ENCODE measurements at regions not wholly inside any gene's neighbourhood (a gene's known extent, or its start where the extent isn't known, plus 50 kb on each side); places are given as distances from the start of the nearest gene placed in this dataset.

DNA sequence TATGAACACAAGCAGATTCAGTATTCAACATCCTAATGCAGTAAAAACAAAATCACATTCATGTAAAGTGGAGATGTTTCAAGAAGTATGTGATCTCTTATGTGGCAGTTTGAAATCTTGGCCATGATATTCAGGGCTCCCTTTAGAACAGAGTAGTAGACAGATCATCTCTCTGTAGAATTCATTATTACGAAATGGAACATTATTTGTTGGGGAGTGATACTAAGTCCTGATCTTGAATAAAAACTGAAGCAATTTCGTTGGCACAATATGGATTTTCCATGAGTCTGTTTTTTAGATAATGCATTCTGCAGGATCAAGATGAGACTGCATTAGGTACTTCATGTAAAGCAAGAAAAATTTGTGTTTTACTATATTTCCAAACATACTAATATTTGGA, 264.4 kb upstream of the NRIP1 start:
- DNase-seq (ENCODE audit: low spot score), result no peak
- Histone ChIP-seq H3K9ac (ENCODE audit: low read depth, low read length, poor library complexity) (no peak overlapping the region), H4K91ac (ENCODE audit: low read depth, low read length, poor library complexity) (no peak overlapping the region), H3K9me3 (replicated peaks in 1 of 2; ENCODE audit: control insufficient read depth in 2 of 2, insufficient read depth in 1 of 2, low read depth in 1 of 2, low read length in 2 of 2) (peaks cover 0 to 9% of the 10 kb centered on the region in 2 donors), H3K4ac (ENCODE audit: low read length) (no peak overlapping the region), H2BK120ac (ENCODE audit: low read depth, low read length) (no peak overlapping the region), H4K8ac (ENCODE audit: low read depth, low read length) (no peak overlapping the region), H3K27ac (replicated peaks; ENCODE audit: low read length) (no peak overlapping the region), H3K4me1 (ENCODE audit: control insufficient read depth in 2 of 2, insufficient read depth in 1 of 2, low read depth in 1 of 2, low read length in 2 of 2) (peaks cover 3 to 8% of the 10 kb centered on the region in 2 donors), H2AK5ac (ENCODE audit: low read depth, low read length) (no peak overlapping the region), H3K4me3 (ENCODE audit: low read length in 2 of 2) (no peak overlapping the region), H3K14ac (ENCODE audit: low read length) (no peak overlapping the region), H2BK15ac (ENCODE audit: low read length) (no peak overlapping the region), H3K4me2 (ENCODE audit: insufficient read depth, low read length, poor library complexity, severe bottlenecking) (no peak overlapping the region), H3K36me3 (replicated peaks in 1 of 2; ENCODE audit: control insufficient read depth in 2 of 2, insufficient read depth in 2 of 2, low read length in 2 of 2) (no peaks in the 10 kb centered on the region), H3K27me3 (ENCODE audit: control insufficient read depth in 3 of 3, insufficient read depth in 3 of 3, low read depth in 1 of 3, low read length in 3 of 3) (no peaks in the 10 kb centered on the region), H2AFZ (ENCODE audit: low read length) (no peak overlapping the region), H3K18ac (ENCODE audit: low read length) (no peak overlapping the region), H2BK5ac (ENCODE audit: low read length) (no peak overlapping the region), H3K23ac (ENCODE audit: low read depth, low read length, poor library complexity) (no peak overlapping the region), H2BK12ac (ENCODE audit: low read length) (no peak overlapping the region), H3K79me1 (ENCODE audit: low read depth, low read length) (no peaks in the 10 kb centered on the region)
- WGBS, 2 donors (ENCODE audit: extremely low coverage in 2 of 2, insufficient read length in 2 of 2, insufficient replicate concordance in 1 of 2), result no CpG with 5 or more reads among the region's 2 CpGs

DNA sequence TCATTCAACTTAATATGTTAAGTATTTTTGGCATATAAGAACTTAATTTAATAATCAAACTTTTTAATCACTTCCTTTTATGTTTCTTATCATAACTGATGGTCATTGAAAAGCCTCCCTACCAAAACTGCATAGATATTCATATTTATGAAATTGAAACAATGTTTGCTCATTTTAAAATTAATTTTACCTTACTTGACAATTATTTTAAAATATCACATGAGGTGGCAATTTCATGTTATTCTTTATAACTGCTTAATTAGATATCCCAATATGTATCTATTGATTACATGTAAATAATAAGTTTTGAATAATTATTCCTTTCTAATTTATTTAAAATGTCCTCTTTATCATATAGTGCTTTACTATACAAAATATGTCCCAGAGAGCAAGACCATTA, 266.1 kb upstream of the NRIP1 start:
- Histone ChIP-seq H2BK120ac (ENCODE audit: low read depth, low read length) (no peak overlapping the region), H4K91ac (ENCODE audit: low read depth, low read length, poor library complexity) (no peak overlapping the region), H3K79me1 (ENCODE audit: low read depth, low read length) (no peaks in the 10 kb centered on the region), H3K9ac (ENCODE audit: low read depth, low read length, poor library complexity) (no peak overlapping the region), H3K4me1 (ENCODE audit: control insufficient read depth in 2 of 2, insufficient read depth in 1 of 2, low read depth in 1 of 2, low read length in 2 of 2) (peaks cover 0 to 3% of the 10 kb centered on the region in 2 donors), H2AK5ac (ENCODE audit: low read depth, low read length) (no peak overlapping the region), H2AFZ (ENCODE audit: low read length) (no peak overlapping the region), H3K23ac (ENCODE audit: low read depth, low read length, poor library complexity) (no peak overlapping the region), H2BK12ac (ENCODE audit: low read length) (no peak overlapping the region), H3K36me3 (replicated peaks in 1 of 2; ENCODE audit: control insufficient read depth in 2 of 2, insufficient read depth in 2 of 2, low read length in 2 of 2) (no peaks in the 10 kb centered on the region), H3K27me3 (ENCODE audit: control insufficient read depth in 3 of 3, insufficient read depth in 3 of 3, low read depth in 1 of 3, low read length in 3 of 3) (no peaks in the 10 kb centered on the region), H4K8ac (ENCODE audit: low read depth, low read length) (no peak overlapping the region), H3K14ac (ENCODE audit: low read length) (no peak overlapping the region), H2BK15ac (ENCODE audit: low read length) (no peak overlapping the region), H3K27ac (replicated peaks; ENCODE audit: low read length) (no peak overlapping the region), H2BK5ac (ENCODE audit: low read length) (no peak overlapping the region), H3K18ac (ENCODE audit: low read length) (no peak overlapping the region), H3K9me3 (replicated peaks in 1 of 2; ENCODE audit: control insufficient read depth in 2 of 2, insufficient read depth in 1 of 2, low read depth in 1 of 2, low read length in 2 of 2) (peaks cover 0 to 9% of the 10 kb centered on the region in 2 donors), H3K4me2 (ENCODE audit: insufficient read depth, low read length, poor library complexity, severe bottlenecking) (no peak overlapping the region), H3K4me3 (ENCODE audit: low read length in 2 of 2) (no peak overlapping the region), H3K4ac (ENCODE audit: low read length) (no peak overlapping the region)
- no peak for DNase-seq (ENCODE audit: low spot score)

DNA sequence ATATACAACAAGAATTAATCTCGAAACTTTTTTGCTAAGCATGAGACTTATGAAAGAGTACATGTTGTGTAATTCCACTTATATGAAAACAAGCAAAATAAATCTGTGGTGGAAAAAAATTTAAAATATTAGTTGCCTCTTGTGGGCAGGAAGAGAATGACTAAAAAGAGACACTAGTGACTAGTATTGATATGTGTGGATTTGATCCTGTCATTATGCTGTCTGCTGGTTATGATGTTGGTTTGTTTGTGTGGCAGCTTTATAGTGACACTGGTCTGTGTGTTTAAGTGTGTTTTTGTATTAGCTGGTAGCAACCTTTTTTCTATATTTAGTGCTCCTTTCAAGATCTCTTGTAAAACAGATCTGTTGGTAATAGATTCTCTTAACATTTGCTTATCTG, 267.8 kb upstream of the NRIP1 start:
- Histone ChIP-seq H2BK5ac (ENCODE audit: low read length) (no peak overlapping the region), H3K36me3 (replicated peaks in 1 of 2; ENCODE audit: control insufficient read depth in 2 of 2, insufficient read depth in 2 of 2, low read length in 2 of 2) (no peaks in the 10 kb centered on the region), H3K23ac (ENCODE audit: low read depth, low read length, poor library complexity) (no peak overlapping the region), H3K4me2 (ENCODE audit: insufficient read depth, low read length, poor library complexity, severe bottlenecking) (no peak overlapping the region), H3K9me3 (replicated peaks in 1 of 2; ENCODE audit: control insufficient read depth in 2 of 2, insufficient read depth in 1 of 2, low read depth in 1 of 2, low read length in 2 of 2) (peaks cover 0 to 2% of the 10 kb centered on the region in 2 donors), H2BK120ac (ENCODE audit: low read depth, low read length) (no peak overlapping the region), H2AFZ (ENCODE audit: low read length) (no peak overlapping the region), H3K14ac (ENCODE audit: low read length) (no peak overlapping the region), H3K9ac (ENCODE audit: low read depth, low read length, poor library complexity) (no peak overlapping the region), H2AK5ac (ENCODE audit: low read depth, low read length) (no peak overlapping the region), H3K27ac (replicated peaks; ENCODE audit: low read length) (no peak overlapping the region), H3K27me3 (ENCODE audit: control insufficient read depth in 3 of 3, insufficient read depth in 3 of 3, low read depth in 1 of 3, low read length in 3 of 3) (no peaks in the 10 kb centered on the region), H4K8ac (ENCODE audit: low read depth, low read length) (no peak overlapping the region), H3K4me3 (ENCODE audit: low read length in 2 of 2) (no peak overlapping the region), H3K79me1 (ENCODE audit: low read depth, low read length) (no peaks in the 10 kb centered on the region), H2BK12ac (ENCODE audit: low read length) (no peak overlapping the region), H4K91ac (ENCODE audit: low read depth, low read length, poor library complexity) (no peak overlapping the region), H2BK15ac (ENCODE audit: low read length) (no peak overlapping the region), H3K4me1 (ENCODE audit: control insufficient read depth in 2 of 2, insufficient read depth in 1 of 2, low read depth in 1 of 2, low read length in 2 of 2) (peaks cover 0 to 3% of the 10 kb centered on the region in 2 donors), H3K18ac (ENCODE audit: low read length) (no peak overlapping the region), H3K4ac (ENCODE audit: low read length) (no peak overlapping the region)
- no peak for DNase-seq (ENCODE audit: low spot score)
- no CpG with 5 or more reads among the region's 1 CpG for WGBS, 2 donors (ENCODE audit: extremely low coverage in 2 of 2, insufficient read length in 2 of 2, insufficient replicate concordance in 1 of 2)

DNA sequence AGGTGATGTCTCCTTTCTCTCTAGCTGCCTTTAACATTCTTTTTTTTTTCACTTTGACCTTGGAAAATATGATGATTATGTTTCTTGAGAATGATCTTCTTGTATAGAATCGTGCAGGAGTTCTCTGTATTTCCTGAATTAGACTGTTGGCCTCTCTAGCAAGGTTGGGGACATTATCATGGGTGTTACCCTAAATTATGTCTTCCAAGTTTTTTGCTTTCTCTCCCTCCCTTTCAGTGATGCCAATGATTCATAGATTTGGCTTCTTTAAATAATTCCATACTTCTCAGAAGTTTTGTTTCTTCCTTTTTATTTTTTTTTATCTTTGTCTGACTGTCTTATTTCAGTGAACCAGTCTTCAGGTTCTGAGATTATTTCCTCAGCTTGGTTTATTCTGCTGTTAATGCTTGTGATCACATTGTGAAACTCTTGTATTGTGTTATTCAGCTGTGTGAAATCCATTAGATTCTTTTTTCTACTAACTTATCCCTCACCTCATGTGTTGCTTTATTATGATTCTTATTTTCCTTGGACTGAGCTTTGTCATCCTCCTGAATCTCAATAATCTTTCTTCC, 268.4 kb upstream of the NRIP1 start:
- Histone ChIP-seq H3K9ac (ENCODE audit: low read depth, low read length, poor library complexity) (no peak overlapping the region), H3K9me3 (replicated peaks in 1 of 2; ENCODE audit: control insufficient read depth in 2 of 2, insufficient read depth in 1 of 2, low read depth in 1 of 2, low read length in 2 of 2) (no peaks in the 10 kb centered on the region), H3K4me1 (ENCODE audit: control insufficient read depth in 2 of 2, insufficient read depth in 1 of 2, low read depth in 1 of 2, low read length in 2 of 2) (peaks cover 0 to 3% of the 10 kb centered on the region in 2 donors), H3K79me1 (ENCODE audit: low read depth, low read length) (no peaks in the 10 kb centered on the region), H2BK5ac (ENCODE audit: low read length) (no peak overlapping the region), H3K4me3 (ENCODE audit: low read length in 2 of 2) (no peak overlapping the region), H4K91ac (ENCODE audit: low read depth, low read length, poor library complexity) (no peak overlapping the region), H2BK12ac (ENCODE audit: low read length) (no peak overlapping the region), H3K18ac (ENCODE audit: low read length) (no peak overlapping the region), H2BK15ac (ENCODE audit: low read length) (no peak overlapping the region), H3K27me3 (ENCODE audit: control insufficient read depth in 3 of 3, insufficient read depth in 3 of 3, low read depth in 1 of 3, low read length in 3 of 3) (no peaks in the 10 kb centered on the region), H2BK120ac (ENCODE audit: low read depth, low read length) (no peak overlapping the region), H3K4me2 (ENCODE audit: insufficient read depth, low read length, poor library complexity, severe bottlenecking) (no peak overlapping the region), H3K27ac (replicated peaks; ENCODE audit: low read length) (no peak overlapping the region), H3K23ac (ENCODE audit: low read depth, low read length, poor library complexity) (no peak overlapping the region), H2AFZ (ENCODE audit: low read length) (no peak overlapping the region), H3K14ac (ENCODE audit: low read length) (no peak overlapping the region), H4K8ac (ENCODE audit: low read depth, low read length) (no peak overlapping the region), H2AK5ac (ENCODE audit: low read depth, low read length) (no peak overlapping the region), H3K36me3 (replicated peaks in 1 of 2; ENCODE audit: control insufficient read depth in 2 of 2, insufficient read depth in 2 of 2, low read length in 2 of 2) (no peaks in the 10 kb centered on the region), H3K4ac (ENCODE audit: low read length) (no peak overlapping the region)
- WGBS, 2 donors (ENCODE audit: extremely low coverage in 2 of 2, insufficient read length in 2 of 2, insufficient replicate concordance in 1 of 2), result no CpG with 5 or more reads among the region's 1 CpG
- no peak for DNase-seq (ENCODE audit: low spot score)
